ENCODE measurements at regions not wholly inside any gene's neighbourhood (a gene's known extent, or its start where the extent isn't known, plus 50 kb on each side); places are given as distances from the start of the nearest gene placed in this dataset.

DNA sequence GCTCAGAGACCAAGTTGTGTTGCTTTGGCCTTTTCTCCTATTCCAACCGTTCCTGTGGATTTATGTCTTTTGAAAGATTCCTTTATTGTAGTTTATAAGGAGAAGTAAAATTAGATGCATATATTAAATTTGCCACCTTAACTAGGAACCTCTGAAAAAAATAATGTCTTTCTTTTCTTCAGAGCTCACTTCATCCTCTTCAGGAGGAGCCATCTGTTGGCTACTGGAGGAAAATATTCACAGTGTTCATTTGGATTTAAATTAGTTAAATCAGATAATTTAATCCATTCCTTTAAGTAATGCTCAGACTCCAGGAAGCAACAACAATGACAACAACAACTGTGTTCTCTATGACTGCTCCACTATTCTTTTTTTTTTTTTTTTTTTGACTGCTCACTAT, 164.0 kb downstream of the FASLG start:
- TF ChIP-seq, protein P1, sequence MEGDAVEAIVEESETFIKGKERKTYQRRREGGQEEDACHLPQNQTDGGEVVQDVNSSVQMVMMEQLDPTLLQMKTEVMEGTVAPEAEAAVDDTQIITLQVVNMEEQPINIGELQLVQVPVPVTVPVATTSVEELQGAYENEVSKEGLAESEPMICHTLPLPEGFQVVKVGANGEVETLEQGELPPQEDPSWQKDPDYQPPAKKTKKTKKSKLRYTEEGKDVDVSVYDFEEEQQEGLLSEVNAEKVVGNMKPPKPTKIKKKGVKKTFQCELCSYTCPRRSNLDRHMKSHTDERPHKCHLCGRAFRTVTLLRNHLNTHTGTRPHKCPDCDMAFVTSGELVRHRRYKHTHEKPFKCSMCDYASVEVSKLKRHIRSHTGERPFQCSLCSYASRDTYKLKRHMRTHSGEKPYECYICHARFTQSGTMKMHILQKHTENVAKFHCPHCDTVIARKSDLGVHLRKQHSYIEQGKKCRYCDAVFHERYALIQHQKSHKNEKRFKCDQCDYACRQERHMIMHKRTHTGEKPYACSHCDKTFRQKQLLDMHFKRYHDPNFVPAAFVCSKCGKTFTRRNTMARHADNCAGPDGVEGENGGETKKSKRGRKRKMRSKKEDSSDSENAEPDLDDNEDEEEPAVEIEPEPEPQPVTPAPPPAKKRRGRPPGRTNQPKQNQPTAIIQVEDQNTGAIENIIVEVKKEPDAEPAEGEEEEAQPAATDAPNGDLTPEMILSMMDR (IDR thresholded peaks at IDR 0.05; ENCODE audit: low read depth, low read length, poor library complexity, severe bottlenecking): no peak
- no peak for TF ChIP-seq EZH2phosphoT487 (IDR thresholded peaks at IDR 0.05; ENCODE audit: borderline replicate concordance, low read length)
